Activated CD4-positive, CD25-positive, alpha-beta regulatory T cell treated with anti-CD3 and anti-CD28 coated beads, Interleukin-2, amount 50 U/mL, for 24 hours (primary cell): ENCODE measurements at regions not wholly inside any gene's neighbourhood (a gene's known extent, or its start where the extent isn't known, plus 50 kb on each side); places are given as distances from the start of the nearest gene placed in this dataset.
"Not testable (repeated sequence)": the region's sequence is repeated elsewhere in the genome, so short reads cannot be mapped to it uniquely, and the experiment has no call there.

Source experiments
- ATAC-seq, 2 donors: fragments of 150-1000 bp; cut with Tn5 transposase; one replicate each; pipeline ENCODE4 v1.10.0; 2021; ENCODE audit warnings: mild to moderate bottlenecking in 1 of 2, moderate library complexity in 1 of 2

- no peak for ATAC-seq
Observed at GRCh38 chr6:81093051-81093450, 659.4 kb downstream of the TENT5A start.

- no peak for ATAC-seq
Observed at GRCh38 chr6:81088145-81088544, 664.3 kb downstream of the TENT5A start.

GRCh38 chr6:81086991-81087390 is 665.5 kb downstream of the TENT5A start:
- no peak for ATAC-seq

- no peak for ATAC-seq
Observed at GRCh38 chr6:81085431-81085790, 667.1 kb downstream of the TENT5A start.

- ATAC-seq, result no peak
Observed at GRCh38 chr6:81084776-81085430, 667.6 kb downstream of the TENT5A start.

- ATAC-seq, result no peak
Observed at GRCh38 chr6:81075974-81076373, 676.5 kb downstream of the TENT5A start.

- no peak for ATAC-seq
Observed at GRCh38 chr6:81073318-81073717, 679.2 kb downstream of the TENT5A start.

GRCh38 chr6:81071121-81071520 is 681.4 kb downstream of the TENT5A start:
- no peak for ATAC-seq

- ATAC-seq, result no peak
Observed at GRCh38 chr6:81067057-81067456, 685.4 kb downstream of the TENT5A start.

GRCh38 chr6:81063891-81064290 is 688.6 kb downstream of the TENT5A start:
- ATAC-seq, result no peak

- ATAC-seq, result no peak
Observed at GRCh38 chr6:81054036-81054435, 698.4 kb downstream of the TENT5A start.

GRCh38 chr6:81051952-81052351 is 700.5 kb downstream of the TENT5A start:
- no peak for ATAC-seq

GRCh38 chr6:81049425-81050042 is 702.9 kb downstream of the TENT5A start:
- no peak for ATAC-seq

GRCh38 chr6:81031416-81031815 is 721.1 kb downstream of the TENT5A start:
- ATAC-seq, result no peak

- ATAC-seq, result no peak
Observed at GRCh38 chr6:81026041-81026553, 726.4 kb downstream of the TENT5A start.

- no peak for ATAC-seq
Observed at GRCh38 chr6:81023709-81024108, 728.8 kb downstream of the TENT5A start.

- no peak for ATAC-seq
Observed at GRCh38 chr6:81023007-81023582, 729.4 kb downstream of the TENT5A start.

- not testable (repeated sequence) for ATAC-seq
Observed at GRCh38 chr6:81017586-81017985, 734.9 kb downstream of the TENT5A start.

- ATAC-seq, result no peak
Observed at GRCh38 chr6:81003894-81004293, 748.6 kb downstream of the TENT5A start.

- no peak for ATAC-seq
Observed at GRCh38 chr6:81003156-81003555, 749.3 kb downstream of the TENT5A start.

GRCh38 chr6:81002126-81002525 is 750.4 kb downstream of the TENT5A start:
- no peak for ATAC-seq

GRCh38 chr6:80991316-80991715 is 761.2 kb downstream of the TENT5A start:
- ATAC-seq, result no peak

- ATAC-seq, result no peak
Observed at GRCh38 chr6:80988892-80989291, 763.6 kb downstream of the TENT5A start.

- ATAC-seq, result no peak
Observed at GRCh38 chr6:80988286-80988685, 764.2 kb downstream of the TENT5A start.
